Ovary (tissue), 3 donors: ENCODE measurements at regions not wholly inside any gene's neighbourhood (a gene's known extent, or its start where the extent isn't known, plus 50 kb on each side); places are given as distances from the start of the nearest gene placed in this dataset.

Experiments
- POLR2A ChIP-seq: fragments of 450-650 bp; IDR thresholded peaks from one replicate; pipeline ENCODE4 v1.6.1; 2017; ENCODE audit warnings: antibody characterized with exemption, mild to moderate bottlenecking, moderate library complexity
- TF ChIP-seq, protein P1 (sequence below), 3 donors: fragments of 450-650 bp in 2 of 3; fragments of 200-600 bp in 1 of 3; IDR thresholded peaks; one replicate each; pipeline versions ENCODE4 v1.5.1 to v1.8.0; 2016 to 2022; ENCODE audit warnings: antibody characterized with exemption in 3 of 3, mild to moderate bottlenecking in 1 of 3
- donor health status: DM: no; HTN: no; CAD: no.

DNA sequence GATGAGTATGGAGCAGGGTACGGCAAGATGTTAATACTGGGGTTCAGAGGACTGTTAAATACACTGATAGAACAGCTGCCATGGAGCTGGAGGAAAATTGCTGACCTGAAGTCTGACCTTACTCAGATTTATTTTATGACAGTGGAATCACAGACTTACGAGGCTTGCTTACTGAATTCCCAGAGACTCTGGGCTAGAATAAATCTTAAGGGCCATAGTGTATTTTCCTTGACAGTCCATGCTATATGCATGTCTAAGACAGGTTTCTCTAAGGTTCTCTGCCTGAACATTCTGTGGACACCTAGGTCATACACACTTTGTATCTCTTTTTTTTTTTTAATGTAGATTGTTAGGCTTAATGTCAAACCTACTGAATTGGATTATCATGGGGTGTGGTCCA, 633.2 kb upstream of the ACTRT1 start:
- TF ChIP-seq POLR2A, result no peak
- TF ChIP-seq, protein P1, sequence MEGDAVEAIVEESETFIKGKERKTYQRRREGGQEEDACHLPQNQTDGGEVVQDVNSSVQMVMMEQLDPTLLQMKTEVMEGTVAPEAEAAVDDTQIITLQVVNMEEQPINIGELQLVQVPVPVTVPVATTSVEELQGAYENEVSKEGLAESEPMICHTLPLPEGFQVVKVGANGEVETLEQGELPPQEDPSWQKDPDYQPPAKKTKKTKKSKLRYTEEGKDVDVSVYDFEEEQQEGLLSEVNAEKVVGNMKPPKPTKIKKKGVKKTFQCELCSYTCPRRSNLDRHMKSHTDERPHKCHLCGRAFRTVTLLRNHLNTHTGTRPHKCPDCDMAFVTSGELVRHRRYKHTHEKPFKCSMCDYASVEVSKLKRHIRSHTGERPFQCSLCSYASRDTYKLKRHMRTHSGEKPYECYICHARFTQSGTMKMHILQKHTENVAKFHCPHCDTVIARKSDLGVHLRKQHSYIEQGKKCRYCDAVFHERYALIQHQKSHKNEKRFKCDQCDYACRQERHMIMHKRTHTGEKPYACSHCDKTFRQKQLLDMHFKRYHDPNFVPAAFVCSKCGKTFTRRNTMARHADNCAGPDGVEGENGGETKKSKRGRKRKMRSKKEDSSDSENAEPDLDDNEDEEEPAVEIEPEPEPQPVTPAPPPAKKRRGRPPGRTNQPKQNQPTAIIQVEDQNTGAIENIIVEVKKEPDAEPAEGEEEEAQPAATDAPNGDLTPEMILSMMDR (IDR thresholded peaks at IDR 0.05), result no peak
